ENCODE measurements at regions not wholly inside any gene's neighbourhood (a gene's known extent, or its start where the extent isn't known, plus 50 kb on each side); places are given as distances from the start of the nearest gene placed in this dataset.

DNA sequence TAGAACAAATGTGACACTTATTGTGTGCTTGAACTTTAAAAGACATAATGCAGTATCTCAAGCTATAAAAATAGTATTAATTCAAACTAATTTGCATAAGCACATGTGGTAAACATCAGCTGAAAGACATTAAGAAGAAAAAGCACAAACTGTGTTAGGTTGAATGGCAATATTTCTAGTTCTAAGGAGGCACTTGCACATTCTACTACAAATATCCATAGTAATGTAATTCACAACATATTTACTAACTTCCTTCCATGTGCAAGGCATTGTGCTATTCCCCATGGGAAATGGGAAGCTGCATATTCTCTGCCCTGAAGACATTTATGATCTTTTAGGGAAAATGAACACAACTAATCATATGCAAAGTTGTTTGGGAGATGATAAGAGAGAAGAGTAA is 80.2 kb upstream of the SLC13A1 start:
- TF ChIP-seq, protein P1, sequence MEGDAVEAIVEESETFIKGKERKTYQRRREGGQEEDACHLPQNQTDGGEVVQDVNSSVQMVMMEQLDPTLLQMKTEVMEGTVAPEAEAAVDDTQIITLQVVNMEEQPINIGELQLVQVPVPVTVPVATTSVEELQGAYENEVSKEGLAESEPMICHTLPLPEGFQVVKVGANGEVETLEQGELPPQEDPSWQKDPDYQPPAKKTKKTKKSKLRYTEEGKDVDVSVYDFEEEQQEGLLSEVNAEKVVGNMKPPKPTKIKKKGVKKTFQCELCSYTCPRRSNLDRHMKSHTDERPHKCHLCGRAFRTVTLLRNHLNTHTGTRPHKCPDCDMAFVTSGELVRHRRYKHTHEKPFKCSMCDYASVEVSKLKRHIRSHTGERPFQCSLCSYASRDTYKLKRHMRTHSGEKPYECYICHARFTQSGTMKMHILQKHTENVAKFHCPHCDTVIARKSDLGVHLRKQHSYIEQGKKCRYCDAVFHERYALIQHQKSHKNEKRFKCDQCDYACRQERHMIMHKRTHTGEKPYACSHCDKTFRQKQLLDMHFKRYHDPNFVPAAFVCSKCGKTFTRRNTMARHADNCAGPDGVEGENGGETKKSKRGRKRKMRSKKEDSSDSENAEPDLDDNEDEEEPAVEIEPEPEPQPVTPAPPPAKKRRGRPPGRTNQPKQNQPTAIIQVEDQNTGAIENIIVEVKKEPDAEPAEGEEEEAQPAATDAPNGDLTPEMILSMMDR (IDR thresholded peaks at IDR 0.05; ENCODE audit: poor library complexity), result no peak
- TF ChIP-seq EZH2phosphoT487 (IDR thresholded peaks at IDR 0.05; ENCODE audit: low read depth, severe bottlenecking, unreplicated experiment) (no peak), EZH2 (IDR thresholded peaks at IDR 0.05; ENCODE audit: borderline replicate concordance) (no peak)
